ENCODE measurements at regions not wholly inside any gene's neighbourhood (a gene's known extent, or its start where the extent isn't known, plus 50 kb on each side); places are given as distances from the start of the nearest gene placed in this dataset.

DNA sequence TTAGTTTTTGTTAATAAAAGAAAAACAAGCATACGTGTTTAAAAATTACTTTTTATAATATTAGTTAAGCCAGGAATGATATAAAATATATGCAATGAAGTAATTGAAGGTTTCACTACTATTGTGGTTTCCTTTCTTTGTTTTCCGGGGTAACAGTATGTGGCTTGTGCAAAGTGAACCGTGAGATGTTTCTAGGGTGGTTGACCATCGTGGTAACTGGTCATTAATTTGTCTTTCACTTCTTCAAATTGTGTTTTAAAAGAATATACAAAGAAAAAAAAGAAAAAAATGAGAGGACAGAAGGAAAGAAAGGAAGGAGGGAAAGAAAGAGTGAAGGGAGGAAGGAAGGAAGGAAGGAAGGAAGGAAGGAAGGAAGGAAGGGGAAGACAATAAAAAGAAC is 330.1 kb upstream of the CPXCR1 start:
- no peak for DNase-seq (ENCODE audit: low spot score)

DNA sequence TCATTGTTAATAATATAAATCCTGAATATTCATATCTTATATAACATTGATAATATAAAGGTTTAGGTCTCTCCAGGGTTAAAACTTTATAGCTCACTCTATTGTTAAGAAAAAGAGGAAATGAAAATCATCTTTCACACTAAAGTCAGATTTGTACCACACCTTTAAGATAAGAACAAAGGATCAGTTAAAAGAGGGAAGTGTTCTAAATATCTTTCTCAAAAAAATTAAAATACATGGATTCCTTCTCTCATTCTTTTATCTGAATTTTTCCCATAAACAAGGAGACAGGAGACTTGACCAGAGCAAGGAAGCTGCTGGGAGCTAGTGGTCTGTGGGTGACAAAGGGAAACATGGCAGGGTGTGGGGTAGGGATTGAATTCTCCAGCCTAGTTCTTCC is 323.0 kb upstream of the CPXCR1 start:
- no peak for DNase-seq (ENCODE audit: low spot score)

DNA sequence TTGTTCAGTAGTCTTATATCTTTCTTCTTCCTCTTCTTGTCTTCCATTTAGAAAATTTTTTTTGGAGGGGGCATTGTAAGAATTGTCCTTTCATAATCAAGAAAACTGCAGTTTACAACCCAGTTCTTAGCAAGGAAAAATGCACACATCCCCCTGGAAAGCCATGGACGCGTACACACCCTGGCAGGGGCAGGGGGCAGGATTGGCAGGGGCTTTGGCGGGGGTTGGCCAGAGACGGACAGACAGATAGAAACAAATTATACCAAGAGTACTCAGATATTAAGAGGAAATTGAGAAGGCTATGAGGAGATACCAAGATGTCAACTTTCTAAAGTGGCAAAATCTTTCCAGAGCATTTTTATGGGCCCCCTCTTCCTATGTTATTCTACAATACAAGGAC is 322.5 kb upstream of the CPXCR1 start:
- no peak for DNase-seq (ENCODE audit: low spot score)

DNA sequence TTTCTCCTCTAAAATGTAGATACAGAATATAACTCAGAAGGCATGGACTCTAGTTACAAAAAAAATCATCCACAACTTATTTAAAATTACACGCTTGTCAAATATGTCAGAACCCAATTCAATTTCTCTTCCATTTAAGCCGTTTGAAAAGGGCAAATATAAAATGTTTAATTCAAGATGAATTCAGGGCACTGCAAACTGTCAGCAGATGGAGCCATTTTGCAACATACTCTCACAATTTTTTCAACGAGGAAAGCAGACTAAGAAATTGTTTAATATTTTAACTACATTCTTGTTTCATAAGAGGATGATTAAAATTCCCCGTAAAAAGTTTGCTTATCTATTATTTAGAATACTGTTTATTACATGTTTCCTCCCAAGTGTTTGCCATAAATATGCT is 321.3 kb upstream of the CPXCR1 start:
- peak; percentile 29 for DNase-seq (ENCODE audit: low spot score)

DNA sequence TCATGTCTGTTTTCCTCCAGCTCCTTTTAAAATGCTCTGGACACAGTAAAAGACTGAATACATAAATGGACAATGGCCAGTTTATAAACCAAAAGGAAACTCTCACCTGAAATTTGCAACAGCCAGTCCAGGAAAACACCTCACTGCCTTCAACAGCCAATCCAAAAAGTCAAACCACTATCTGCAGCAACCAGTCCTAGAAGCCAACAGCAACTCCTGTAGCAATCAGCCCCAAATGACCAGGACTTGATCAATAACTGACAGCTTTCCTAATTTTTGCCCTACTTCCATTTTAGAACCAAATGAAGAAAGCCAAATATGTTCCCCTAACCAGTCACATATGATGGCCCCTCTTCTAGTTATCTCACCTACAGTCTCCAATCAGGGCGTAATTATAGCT is 309.5 kb upstream of the CPXCR1 start:
- DNase-seq (ENCODE audit: low spot score) = no peak

DNA sequence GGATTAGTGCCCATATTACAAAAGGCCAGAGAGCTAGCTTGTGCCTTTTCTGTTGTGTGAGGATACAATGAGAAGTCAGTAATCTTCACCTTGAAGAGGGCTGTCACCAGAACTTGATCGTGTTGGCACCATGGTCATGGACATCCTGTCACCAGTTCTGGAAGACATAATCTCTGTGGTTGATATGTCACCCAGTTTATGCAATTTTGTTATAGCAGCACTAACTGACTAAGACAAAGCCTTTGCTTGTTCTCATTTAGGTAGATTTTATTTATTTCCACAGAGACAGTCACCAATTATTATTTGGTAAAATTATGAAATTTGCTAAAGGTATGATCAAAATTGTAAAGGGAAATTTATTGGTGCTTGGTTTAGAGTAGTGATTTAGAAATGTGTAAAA is 308.8 kb upstream of the CPXCR1 start:
- no peak for DNase-seq (ENCODE audit: low spot score)

DNA sequence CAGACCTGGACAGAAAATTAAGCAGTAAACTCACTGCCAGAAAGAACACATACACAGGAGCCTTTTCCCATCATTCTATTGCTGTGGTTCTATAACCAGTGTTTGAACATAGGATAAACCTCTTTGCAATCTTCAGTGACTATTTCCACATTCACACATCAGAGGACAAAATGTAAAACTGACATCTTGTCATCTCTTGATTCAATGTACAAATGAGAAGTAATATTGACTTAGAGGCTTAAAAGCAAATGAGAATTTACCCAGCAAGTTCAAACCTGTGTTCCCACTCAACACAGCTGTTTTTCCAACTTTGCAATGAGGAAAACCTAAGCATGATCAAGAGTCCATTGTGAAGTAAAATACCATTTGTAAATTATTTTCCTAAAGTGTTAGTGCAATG is 307.1 kb upstream of the CPXCR1 start:
- no peak for DNase-seq (ENCODE audit: low spot score)

Data from globus pallidus (tissue), 1 donor.